ENCODE measurements at regions not wholly inside any gene's neighbourhood (a gene's known extent, or its start where the extent isn't known, plus 50 kb on each side); places are given as distances from the start of the nearest gene placed in this dataset.

DNA sequence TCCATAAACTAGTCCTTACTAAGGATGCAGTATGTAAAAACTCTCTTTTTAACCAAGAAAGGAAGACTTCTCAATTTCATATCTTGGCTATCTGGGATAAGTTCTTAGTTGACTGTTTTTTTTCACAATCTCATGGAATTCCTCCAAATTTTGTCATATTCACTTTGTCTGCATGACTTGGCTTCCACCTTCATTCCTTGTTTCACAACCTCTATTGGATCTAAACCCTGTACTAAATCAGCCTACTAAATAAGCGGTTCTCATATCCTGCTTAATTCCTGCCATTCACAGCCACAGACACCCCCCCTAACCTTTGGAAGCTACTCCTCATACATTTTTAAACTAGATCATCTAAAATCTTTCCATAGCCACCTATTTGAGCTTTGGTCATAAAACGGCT lies 370.6 kb upstream of the NAALADL2 start:
- Histone ChIP-seq H3K4me1 (ENCODE audit: control insufficient read depth, low read length) (no peaks in the 10 kb centered on the region), H3K27me3 (ENCODE audit: control insufficient read depth, low read length) (no peaks in the 10 kb centered on the region), H3K4me3 (ENCODE audit: low read length) (no peak overlapping the region), H3F3A (ENCODE audit: control insufficient read depth, insufficient read depth) (no peaks in the 10 kb centered on the region), H4K20me1 (ENCODE audit: control insufficient read depth, insufficient read depth, low read depth, low read length) (no peaks in the 10 kb centered on the region), H3K27ac (ENCODE audit: low read depth, low read length) (no peak overlapping the region), H3K36me3 (ENCODE audit: control insufficient read depth, low read length) (no peaks in the 10 kb centered on the region), H3K9me3 (ENCODE audit: control insufficient read depth, insufficient read depth, low read length) (no peaks in the 10 kb centered on the region), H3K4me2 (ENCODE audit: low read length) (no peak overlapping the region), H3K79me2 (ENCODE audit: control insufficient read depth, low read length) (no peaks in the 10 kb centered on the region), H3K9me2 (replicated peaks; ENCODE audit: control insufficient read depth, low read length) (no peaks in the 10 kb centered on the region; the same call in 1 of the 2 replicates)
- no peak for TF ChIP-seq EZH2phosphoT487 (IDR thresholded peaks at IDR 0.05; ENCODE audit: borderline replicate concordance, low read length)
- TF ChIP-seq, protein P1, sequence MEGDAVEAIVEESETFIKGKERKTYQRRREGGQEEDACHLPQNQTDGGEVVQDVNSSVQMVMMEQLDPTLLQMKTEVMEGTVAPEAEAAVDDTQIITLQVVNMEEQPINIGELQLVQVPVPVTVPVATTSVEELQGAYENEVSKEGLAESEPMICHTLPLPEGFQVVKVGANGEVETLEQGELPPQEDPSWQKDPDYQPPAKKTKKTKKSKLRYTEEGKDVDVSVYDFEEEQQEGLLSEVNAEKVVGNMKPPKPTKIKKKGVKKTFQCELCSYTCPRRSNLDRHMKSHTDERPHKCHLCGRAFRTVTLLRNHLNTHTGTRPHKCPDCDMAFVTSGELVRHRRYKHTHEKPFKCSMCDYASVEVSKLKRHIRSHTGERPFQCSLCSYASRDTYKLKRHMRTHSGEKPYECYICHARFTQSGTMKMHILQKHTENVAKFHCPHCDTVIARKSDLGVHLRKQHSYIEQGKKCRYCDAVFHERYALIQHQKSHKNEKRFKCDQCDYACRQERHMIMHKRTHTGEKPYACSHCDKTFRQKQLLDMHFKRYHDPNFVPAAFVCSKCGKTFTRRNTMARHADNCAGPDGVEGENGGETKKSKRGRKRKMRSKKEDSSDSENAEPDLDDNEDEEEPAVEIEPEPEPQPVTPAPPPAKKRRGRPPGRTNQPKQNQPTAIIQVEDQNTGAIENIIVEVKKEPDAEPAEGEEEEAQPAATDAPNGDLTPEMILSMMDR (IDR thresholded peaks at IDR 0.05; ENCODE audit: low read depth, low read length, poor library complexity, severe bottlenecking), result no peak

DNA sequence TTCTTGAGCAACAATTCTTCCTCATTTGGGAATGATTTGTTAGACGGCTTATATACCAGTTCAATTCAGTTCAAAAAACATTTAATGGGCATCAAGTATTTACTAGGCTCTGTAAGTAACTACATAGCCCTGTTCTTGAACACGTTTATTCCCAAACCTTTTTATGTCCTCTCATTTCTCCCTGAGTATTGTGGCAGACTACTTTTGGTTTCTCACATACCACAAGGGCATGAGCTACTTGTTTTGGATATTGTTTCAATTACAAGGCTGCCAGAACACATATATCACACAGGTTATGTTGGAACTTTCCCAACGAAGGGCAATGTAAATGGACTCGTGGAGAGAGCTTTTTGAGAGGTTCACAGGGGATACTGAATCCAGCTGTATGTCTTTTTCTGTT lies 363.8 kb upstream of the NAALADL2 start:
- Histone ChIP-seq H4K20me1 (ENCODE audit: control insufficient read depth, insufficient read depth, low read depth, low read length) (no peaks in the 10 kb centered on the region), H3K4me3 (ENCODE audit: low read length) (no peak overlapping the region), H3F3A (ENCODE audit: control insufficient read depth, insufficient read depth) (no peaks in the 10 kb centered on the region), H3K9me3 (ENCODE audit: control insufficient read depth, insufficient read depth, low read length) (no peaks in the 10 kb centered on the region), H3K4me2 (ENCODE audit: low read length) (no peak overlapping the region), H3K79me2 (ENCODE audit: control insufficient read depth, low read length) (no peaks in the 10 kb centered on the region), H3K4me1 (ENCODE audit: control insufficient read depth, low read length) (no peaks in the 10 kb centered on the region), H3K36me3 (ENCODE audit: control insufficient read depth, low read length) (no peaks in the 10 kb centered on the region), H3K9me2 (replicated peaks; ENCODE audit: control insufficient read depth, low read length) (no peaks in the 10 kb centered on the region; the same call in 1 of the 2 replicates), H3K27me3 (ENCODE audit: control insufficient read depth, low read length) (no peaks in the 10 kb centered on the region), H3K27ac (ENCODE audit: low read depth, low read length) (no peak overlapping the region)
- TF ChIP-seq, protein P1 (IDR thresholded peaks at IDR 0.05; ENCODE audit: low read depth, low read length, poor library complexity, severe bottlenecking), result no peak
- no peak for TF ChIP-seq EZH2phosphoT487 (IDR thresholded peaks at IDR 0.05; ENCODE audit: borderline replicate concordance, low read length)

DNA sequence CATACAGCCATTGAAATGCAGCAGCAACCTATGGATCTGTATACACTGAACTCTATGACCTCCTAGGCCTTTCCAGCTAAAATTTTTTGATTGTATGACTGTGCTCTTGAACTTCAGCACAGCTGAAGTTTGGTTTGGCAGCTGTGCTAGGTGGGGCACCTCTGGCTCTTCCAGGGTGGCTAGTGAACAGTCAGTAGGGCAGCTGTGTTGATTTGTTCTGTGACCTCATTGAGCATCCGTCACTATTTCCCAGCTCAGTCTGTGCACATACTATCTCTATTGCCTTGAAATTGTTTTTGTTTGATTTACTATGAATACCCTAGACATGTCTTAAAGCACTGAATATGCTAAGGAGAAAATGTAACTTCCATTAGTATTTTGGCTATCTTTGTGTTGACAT lies 363.2 kb upstream of the NAALADL2 start:
- no peaks in the 10 kb centered on the region for H3K9me3 ChIP-seq (ENCODE audit: control insufficient read depth, insufficient read depth, low read length)
- H3K79me2 ChIP-seq (ENCODE audit: control insufficient read depth, low read length), result no peaks in the 10 kb centered on the region
- no peaks in the 10 kb centered on the region; the same call in 1 of the 2 replicates for H3K9me2 ChIP-seq (replicated peaks; ENCODE audit: control insufficient read depth, low read length)
- H3K4me3 ChIP-seq (ENCODE audit: low read length), result no peak overlapping the region
- TF ChIP-seq, protein P1 (IDR thresholded peaks at IDR 0.05; ENCODE audit: low read depth, low read length, poor library complexity, severe bottlenecking), result no peak
- no peak for TF ChIP-seq EZH2phosphoT487 (IDR thresholded peaks at IDR 0.05; ENCODE audit: borderline replicate concordance, low read length)
- no peaks in the 10 kb centered on the region for H3F3A ChIP-seq (ENCODE audit: control insufficient read depth, insufficient read depth)
- H3K36me3 ChIP-seq (ENCODE audit: control insufficient read depth, low read length), result no peaks in the 10 kb centered on the region
- H3K27ac ChIP-seq (ENCODE audit: low read depth, low read length), result no peak overlapping the region
- no peaks in the 10 kb centered on the region for H3K27me3 ChIP-seq (ENCODE audit: control insufficient read depth, low read length)
- no peak overlapping the region for H3K4me2 ChIP-seq (ENCODE audit: low read length)
- no peaks in the 10 kb centered on the region for H3K4me1 ChIP-seq (ENCODE audit: control insufficient read depth, low read length)
- no peaks in the 10 kb centered on the region for H4K20me1 ChIP-seq (ENCODE audit: control insufficient read depth, insufficient read depth, low read depth, low read length)

DNA sequence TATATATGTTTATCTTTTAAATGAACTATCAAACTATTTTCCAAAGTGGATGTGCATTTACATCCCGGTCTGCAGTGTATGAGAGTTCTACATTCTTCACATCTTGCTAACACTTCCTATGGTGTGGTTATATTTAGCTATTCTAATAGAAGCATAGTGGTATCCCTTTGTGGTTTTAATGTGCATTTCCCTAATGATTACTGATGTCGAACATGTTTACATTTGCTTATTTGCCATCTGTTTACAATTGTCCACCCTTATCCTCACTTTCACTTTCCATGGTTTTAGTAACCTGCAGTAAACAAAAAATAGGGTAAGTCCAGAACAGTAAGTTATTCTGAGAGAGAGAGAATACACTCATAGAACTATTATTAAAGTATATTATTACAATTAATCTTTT lies 360.5 kb upstream of the NAALADL2 start:
- Histone ChIP-seq H3K79me2 (ENCODE audit: control insufficient read depth, low read length) (no peaks in the 10 kb centered on the region), H3K4me3 (ENCODE audit: low read length) (no peak overlapping the region), H3K4me2 (ENCODE audit: low read length) (no peak overlapping the region), H3K27me3 (ENCODE audit: control insufficient read depth, low read length) (no peaks in the 10 kb centered on the region), H3K27ac (ENCODE audit: low read depth, low read length) (no peak overlapping the region), H3K9me2 (replicated peaks; ENCODE audit: control insufficient read depth, low read length) (no peaks in the 10 kb centered on the region), H3F3A (ENCODE audit: control insufficient read depth, insufficient read depth) (no peaks in the 10 kb centered on the region), H3K4me1 (ENCODE audit: control insufficient read depth, low read length) (no peaks in the 10 kb centered on the region), H3K36me3 (ENCODE audit: control insufficient read depth, low read length) (no peaks in the 10 kb centered on the region), H4K20me1 (ENCODE audit: control insufficient read depth, insufficient read depth, low read depth, low read length) (no peaks in the 10 kb centered on the region), H3K9me3 (ENCODE audit: control insufficient read depth, insufficient read depth, low read length) (no peaks in the 10 kb centered on the region)
- TF ChIP-seq, protein P1 (IDR thresholded peaks at IDR 0.05; ENCODE audit: low read depth, low read length, poor library complexity, severe bottlenecking), result no peak
- TF ChIP-seq EZH2phosphoT487 (IDR thresholded peaks at IDR 0.05; ENCODE audit: borderline replicate concordance, low read length), result no peak
